Effector memory CD4-positive, alpha-beta T cell (primary cell): ENCODE measurements at regions not wholly inside any gene's neighbourhood (a gene's known extent, or its start where the extent isn't known, plus 50 kb on each side); places are given as distances from the start of the nearest gene placed in this dataset.
"Not testable (repeated sequence)": the region's sequence is repeated elsewhere in the genome, so short reads cannot be mapped to it uniquely, and the experiment has no call there.

Experiments used
- DNase-seq, 3 donors: peaks; one replicate each; pipeline ENCODE4 v3.0.0-alpha.2; 2020
- H3K27ac ChIP-seq: 2 replicates; pipeline ENCODE4 v1.7.0; 2013; ENCODE audit warnings: mild to moderate bottlenecking, low read length, moderate library complexity; ENCODE audit not compliant: insufficient read depth, poor library complexity, severe bottlenecking
- H3K27me3 ChIP-seq: replicated peaks from 2 replicates; pipeline ENCODE4 v1.7.0; 2013; ENCODE audit warnings: mild to moderate bottlenecking, low read length; ENCODE audit not compliant: insufficient read depth, control insufficient read depth, poor library complexity, severe bottlenecking
- H3K36me3 ChIP-seq: 2 replicates; pipeline ENCODE4 v1.7.0; 2013; ENCODE audit warnings: mild to moderate bottlenecking, low read length, moderate library complexity; ENCODE audit not compliant: control insufficient read depth, insufficient read depth
- H3K4me1 ChIP-seq: 2 replicates; pipeline ENCODE4 v1.7.0; 2013; ENCODE audit warnings: low read length, mild to moderate bottlenecking; ENCODE audit not compliant: control insufficient read depth, insufficient read depth, poor library complexity, severe bottlenecking
- H3K4me3 ChIP-seq: 2 replicates; pipeline ENCODE4 v1.7.0; 2013; ENCODE audit warnings: low read length, low read depth, mild to moderate bottlenecking; ENCODE audit not compliant: insufficient read depth, poor library complexity, severe bottlenecking
- H3K9me3 ChIP-seq: 2 replicates; pipeline ENCODE4 v1.7.0; 2013; ENCODE audit warnings: mild to moderate bottlenecking, low read length, moderate library complexity; ENCODE audit not compliant: control insufficient read depth

DNA sequence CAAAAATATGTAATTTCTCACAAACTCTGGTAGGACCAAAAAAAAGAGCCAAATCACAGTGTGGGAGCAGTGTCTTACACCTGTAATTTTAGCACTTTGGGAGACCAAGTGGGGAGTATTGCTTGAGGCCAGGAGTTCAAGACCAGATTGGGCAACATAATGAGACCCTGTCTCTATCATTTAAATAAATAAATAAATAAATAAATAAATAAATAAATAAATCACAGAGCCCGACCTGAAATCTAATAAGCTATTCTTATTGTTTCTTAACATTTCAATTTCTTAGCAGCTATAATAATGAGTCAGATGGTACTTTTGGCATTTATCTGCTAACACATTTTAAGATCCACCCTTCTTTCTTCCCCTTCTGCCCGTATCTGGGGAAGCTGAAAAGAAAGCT is 1229.6 kb downstream of the SUCLG1 start:
- Histone ChIP-seq H3K4me1 (no peaks in the 10 kb centered on the region), H3K9me3 (no peaks in the 10 kb centered on the region), H3K4me3 (no peak overlapping the region), H3K36me3 (no peaks in the 10 kb centered on the region), H3K27me3 (no peaks in the 10 kb centered on the region), H3K27ac (no peak overlapping the region)
- DNase-seq, result no peak

- Histone ChIP-seq H3K27ac (no peak overlapping the region), H3K9me3 (no peaks in the 10 kb centered on the region), H3K4me1 (no peaks in the 10 kb centered on the region), H3K4me3 (no peak overlapping the region), H3K36me3 (no peaks in the 10 kb centered on the region), H3K27me3 (no peaks in the 10 kb centered on the region)
- DNase-seq, result no peak
These were observed 1234.4 kb downstream of the SUCLG1 start for GRCh38 chr2:83224591-83225200.

- no peaks in the 10 kb centered on the region for H3K36me3 ChIP-seq
- no peak for DNase-seq
- H3K9me3 ChIP-seq, result no peaks in the 10 kb centered on the region
- H3K27ac ChIP-seq, result no peak overlapping the region
- no peaks in the 10 kb centered on the region for H3K27me3 ChIP-seq
- H3K4me3 ChIP-seq, result no peak overlapping the region
- no peaks in the 10 kb centered on the region for H3K4me1 ChIP-seq
These were observed 1237.8 kb downstream of the SUCLG1 start for GRCh38 chr2:83221258-83221657.

DNA sequence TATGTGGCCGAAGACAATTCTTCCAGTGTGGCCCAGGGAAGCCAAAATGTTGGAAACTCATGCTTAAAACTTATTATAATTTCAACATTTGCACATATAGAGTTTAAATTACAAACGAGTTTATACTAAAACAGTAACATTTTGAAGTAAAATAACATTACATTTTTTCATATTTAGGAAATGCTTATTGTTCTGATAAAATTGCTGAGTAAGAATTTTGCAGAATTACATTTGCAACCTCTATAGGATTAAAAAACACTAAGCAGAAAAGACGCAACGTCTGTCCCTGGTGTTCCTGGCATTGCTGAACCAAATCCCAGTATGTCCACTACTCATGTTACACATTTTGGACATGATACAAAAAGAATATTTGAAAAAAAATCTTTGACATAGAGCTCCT is 1241.2 kb downstream of the SUCLG1 start:
- no peak for DNase-seq
- H3K4me1 ChIP-seq, result no peaks in the 10 kb centered on the region
- no peaks in the 10 kb centered on the region for H3K27me3 ChIP-seq
- H3K9me3 ChIP-seq, result no peaks in the 10 kb centered on the region
- H3K4me3 ChIP-seq, result no peak overlapping the region
- no peaks in the 10 kb centered on the region for H3K36me3 ChIP-seq
- no peak overlapping the region for H3K27ac ChIP-seq

GRCh38 chr2:83196225-83196624 is 1262.9 kb downstream of the SUCLG1 start:
- DNase-seq, result no peak

DNA sequence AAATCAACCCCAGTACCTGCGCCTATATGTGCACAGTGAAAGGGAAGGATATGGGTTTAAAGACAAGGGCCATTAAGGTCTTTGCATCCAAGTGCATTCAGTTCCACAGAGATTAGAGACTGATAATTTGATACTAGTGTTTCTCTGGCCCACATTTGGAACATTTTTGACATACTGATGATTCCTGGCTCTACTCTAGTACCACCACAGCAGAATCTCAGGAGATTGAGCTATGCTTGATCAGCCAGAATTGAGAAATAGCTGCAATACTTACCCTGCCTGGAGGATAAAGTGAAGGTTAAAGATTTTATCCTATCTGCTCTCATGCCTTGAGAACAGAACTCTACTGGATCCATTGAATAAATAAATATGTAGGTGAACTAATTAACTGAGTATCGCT is 1267.8 kb downstream of the SUCLG1 start:
- no peak overlapping the region for H3K27ac ChIP-seq
- no peak for DNase-seq
- H3K9me3 ChIP-seq, result no peaks in the 10 kb centered on the region
- no peak overlapping the region for H3K4me3 ChIP-seq
- no peaks in the 10 kb centered on the region for H3K27me3 ChIP-seq
- no peaks in the 10 kb centered on the region for H3K4me1 ChIP-seq
- no peaks in the 10 kb centered on the region for H3K36me3 ChIP-seq

More at GRCh38 chr2:83196225-83196624, 1262.9 kb downstream of the SUCLG1 start:
- H3K36me3 ChIP-seq, result no peaks in the 10 kb centered on the region
- H3K4me1 ChIP-seq, result no peaks in the 10 kb centered on the region
- H3K27ac ChIP-seq, result no peak overlapping the region
- H3K9me3 ChIP-seq, result no peaks in the 10 kb centered on the region
- H3K4me3 ChIP-seq, result no peak overlapping the region
- no peaks in the 10 kb centered on the region for H3K27me3 ChIP-seq

- Histone ChIP-seq H3K4me1 (no peaks in the 10 kb centered on the region), H3K4me3 (no peak overlapping the region), H3K9me3 (no peaks in the 10 kb centered on the region), H3K36me3 (no peaks in the 10 kb centered on the region), H3K27ac (no peak overlapping the region), H3K27me3 (no peaks in the 10 kb centered on the region)
- no peak for DNase-seq
These were observed 1272.8 kb downstream of the SUCLG1 start for GRCh38 chr2:83186105-83186760.

DNA sequence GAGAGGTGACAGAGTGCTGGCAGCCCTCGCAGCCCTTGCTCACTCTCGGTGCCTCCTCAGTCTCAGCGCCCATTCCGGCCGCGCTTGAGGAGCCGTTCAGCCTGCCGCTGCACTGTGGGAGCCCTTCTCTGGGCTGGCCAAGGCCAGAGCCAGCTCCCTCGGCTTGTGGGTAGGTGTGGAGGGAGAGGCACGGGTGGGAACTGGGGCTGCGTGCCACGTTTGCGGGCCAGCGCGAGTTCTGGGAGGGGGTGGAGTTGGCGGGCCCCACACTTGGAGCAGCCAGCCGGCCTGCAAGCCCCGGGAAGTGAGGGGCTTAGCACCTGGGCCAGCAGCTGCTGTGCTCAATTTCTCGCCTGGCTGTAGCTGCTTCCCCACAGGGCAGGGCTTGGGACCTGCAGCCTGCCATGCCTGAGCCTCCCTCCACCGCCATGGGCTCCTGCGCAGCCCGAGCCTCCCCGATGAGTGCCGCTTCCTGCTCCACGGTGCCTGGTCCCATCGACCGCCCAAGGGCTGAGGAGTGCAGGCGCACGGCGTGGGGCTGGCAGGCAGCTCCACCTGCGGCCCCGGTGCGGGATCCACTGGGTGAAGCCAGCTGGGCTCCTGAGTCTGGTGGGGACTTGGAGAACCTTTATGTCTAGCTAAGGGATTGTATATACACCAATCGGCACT is 1278.1 kb downstream of the SUCLG1 start:
- H3K9me3 ChIP-seq, H3K4me1 ChIP-seq, DNase-seq, H3K27ac ChIP-seq, H3K27me3 ChIP-seq, H3K4me3 ChIP-seq, H3K36me3 ChIP-seq: not testable (repeated sequence)

GRCh38 chr2:83176539-83176938 is 1282.5 kb downstream of the SUCLG1 start:
- no peaks in the 10 kb centered on the region for H3K4me1 ChIP-seq
- no peak for DNase-seq
- no peak overlapping the region for H3K4me3 ChIP-seq
- no peak overlapping the region for H3K27ac ChIP-seq
- no peaks in the 10 kb centered on the region for H3K27me3 ChIP-seq
- no peaks in the 10 kb centered on the region for H3K9me3 ChIP-seq
- no peaks in the 10 kb centered on the region for H3K36me3 ChIP-seq

GRCh38 chr2:83172841-83173240 is 1286.2 kb downstream of the SUCLG1 start:
- Histone ChIP-seq H3K4me3 (no peak overlapping the region), H3K4me1 (no peaks in the 10 kb centered on the region), H3K27me3 (no peaks in the 10 kb centered on the region), H3K9me3 (no peaks in the 10 kb centered on the region), H3K27ac (no peak overlapping the region), H3K36me3 (no peaks in the 10 kb centered on the region)
- DNase-seq, result no peak
